Small intestine (tissue), 7 donors: ENCODE measurements at regions not wholly inside any gene's neighbourhood (a gene's known extent, or its start where the extent isn't known, plus 50 kb on each side); places are given as distances from the start of the nearest gene placed in this dataset.

Experiments
- DNase-seq, 2 donors: peaks; one replicate each; pipeline versions ENCODE4 v3.0.0 to v3.0.0-alpha.2; 2013
- FAIRE-seq: peaks from 2 replicates; lab custom pipeline; 2012; peaks lifted over from hg19 to GRCh38; lab: Jason Lieb, UNC
- H3K27ac ChIP-seq, 3 donors: one replicate each; pipeline ENCODE4 v1.5.1; 2013; ENCODE audit warnings: low read length in 2 of 3, mild to moderate bottlenecking in 2 of 3, control low read depth in 1 of 3, inconsistent platforms in 1 of 3, low read depth in 1 of 3, moderate library complexity in 1 of 3
- H3K27me3 ChIP-seq, 3 donors: one replicate each; pipeline ENCODE4 v1.6.1; 2013; ENCODE audit warnings: low read length in 3 of 3, inconsistent platforms in 1 of 3; ENCODE audit not compliant: control insufficient read depth in 3 of 3, insufficient read depth in 3 of 3
- H3K36me3 ChIP-seq, 3 donors: one replicate each; pipeline ENCODE4 v1.6.1; 2013; ENCODE audit warnings: low read length in 3 of 3, inconsistent platforms in 1 of 3, low read depth in 1 of 3, mild to moderate bottlenecking in 1 of 3, moderate library complexity in 1 of 3; ENCODE audit not compliant: control insufficient read depth in 3 of 3, insufficient read depth in 2 of 3
- H3K4me1 ChIP-seq, 3 donors: one replicate each; pipeline ENCODE4 v1.6.1; 2013; ENCODE audit warnings: low read length in 2 of 3, inconsistent platforms in 1 of 3, low read depth in 1 of 3, mild to moderate bottlenecking in 1 of 3, moderate library complexity in 1 of 3; ENCODE audit not compliant: control insufficient read depth in 3 of 3, insufficient read depth in 2 of 3
- H3K4me3 ChIP-seq, 3 donors: one replicate each; pipeline ENCODE4 v1.5.1; 2013; ENCODE audit warnings: low read length in 3 of 3, control low read depth in 1 of 3, inconsistent platforms in 1 of 3, low read depth in 1 of 3, mild to moderate bottlenecking in 1 of 3, moderate library complexity in 1 of 3
- H3K9me3 ChIP-seq, 2 donors: one replicate each; pipeline ENCODE4 v1.6.1; 2013; ENCODE audit warnings: low read depth in 1 of 2, low read length in 1 of 2; ENCODE audit not compliant: control insufficient read depth in 2 of 2, insufficient read depth in 1 of 2
- WGBS, 3 donors: extraction: QIAGEN DNeasy Blood & Tissue Kit; methylation state at CpG; one replicate each; pipeline ENCODE4 v1.1.7; 2013; 5-methylcytosine and 5-hydroxymethylcytosine counted together
- donor health status: healthy with polysubstance abuse.
- donor health status: control.
- donor health status: control.
- donor health status: Bipolar disorder and iron deficiency.
- donor health status: healthy.

GRCh38 chr17:77706938-77707337 is 251.6 kb upstream of the TNRC6C start:
- no peak overlapping the region for H3K27ac ChIP-seq
- H3K4me3 ChIP-seq: no peak overlapping the region
- no peaks in the 10 kb centered on the region for H3K4me1 ChIP-seq
- FAIRE-seq: no peak
- no peak for DNase-seq
- no peaks in the 10 kb centered on the region for H3K36me3 ChIP-seq
- peaks cover 0 to 34% of the 10 kb centered on the region in 2 donors for H3K9me3 ChIP-seq
- WGBS, 3 donors: 72 to 73% (median 72%) methylated on average over 6 of the region's 6 CpGs
- peaks cover 0 to 2% (median 0%) of the 10 kb centered on the region in 3 donors for H3K27me3 ChIP-seq

- H3K4me1 ChIP-seq: no peaks in the 10 kb centered on the region
- peaks cover 0 to 2% (median 0%) of the 10 kb centered on the region in 3 donors for H3K27me3 ChIP-seq
- H3K9me3 ChIP-seq: peaks cover 0 to 34% of the 10 kb centered on the region in 2 donors
- DNase-seq (no peak), FAIRE-seq (no peak)
- no peak overlapping the region for H3K4me3 ChIP-seq
- 71 to 85% (median 84%) methylated on average over 4 of the region's 4 CpGs for WGBS, 3 donors
- no peak overlapping the region for H3K27ac ChIP-seq
- no peaks in the 10 kb centered on the region for H3K36me3 ChIP-seq
Measured at GRCh38 chr17:77707546-77707945, 251.0 kb upstream of the TNRC6C start.

GRCh38 chr17:77708049-77708448 is 250.5 kb upstream of the TNRC6C start:
- WGBS, 3 donors: 84 to 88% (median 86%) methylated on average over 4 of the region's 4 CpGs
- Histone ChIP-seq H3K36me3 (no peaks in the 10 kb centered on the region), H3K4me1 (no peaks in the 10 kb centered on the region), H3K27me3 (peaks cover 0 to 2% (median 0%) of the 10 kb centered on the region in 3 donors), H3K9me3 (peaks cover 0 to 34% of the 10 kb centered on the region in 2 donors), H3K4me3 (no peak overlapping the region), H3K27ac (no peak overlapping the region)
- FAIRE-seq (no peak), DNase-seq (no peak)

GRCh38 chr17:77708936-77709335 is 249.6 kb upstream of the TNRC6C start:
- Histone ChIP-seq H3K4me1 (no peaks in the 10 kb centered on the region), H3K36me3 (no peaks in the 10 kb centered on the region), H3K27me3 (peaks cover 0 to 2% (median 0%) of the 10 kb centered on the region in 3 donors), H3K9me3 (peaks cover 0 to 30% of the 10 kb centered on the region in 2 donors), H3K27ac (no peak overlapping the region), H3K4me3 (no peak overlapping the region)
- FAIRE-seq: no peak
- no peak for DNase-seq
- WGBS, 3 donors: 67 to 82% (median 82%) methylated on average over 8 of the region's 8 CpGs

GRCh38 chr17:77709594-77709993 is 248.9 kb upstream of the TNRC6C start:
- no peaks in the 10 kb centered on the region for H3K4me1 ChIP-seq
- no peaks in the 10 kb centered on the region for H3K36me3 ChIP-seq
- FAIRE-seq (no peak), DNase-seq (no peak)
- H3K27ac ChIP-seq: no peak overlapping the region
- WGBS, 3 donors: 47 to 57% (median 56%) methylated on average over 5 of the region's 5 CpGs
- H3K27me3 ChIP-seq: peaks cover 0 to 1% (median 0%) of the 10 kb centered on the region in 3 donors
- no peak overlapping the region for H3K4me3 ChIP-seq
- peaks cover 0 to 24% of the 10 kb centered on the region in 2 donors for H3K9me3 ChIP-seq

GRCh38 chr17:77712578-77712977 is 245.9 kb upstream of the TNRC6C start:
- peaks cover 0 to 1% of the 10 kb centered on the region in 2 donors for H3K9me3 ChIP-seq
- FAIRE-seq (no peak), DNase-seq (no peak)
- H3K27me3 ChIP-seq: no peaks in the 10 kb centered on the region
- no peaks in the 10 kb centered on the region for H3K36me3 ChIP-seq
- no peaks in the 10 kb centered on the region for H3K4me1 ChIP-seq
- H3K4me3 ChIP-seq: no peak overlapping the region
- no peak overlapping the region for H3K27ac ChIP-seq

GRCh38 chr17:77716289-77716926 is 242.1 kb upstream of the TNRC6C start:
- Histone ChIP-seq H3K9me3 (no peaks in the 10 kb centered on the region), H3K27me3 (no peaks in the 10 kb centered on the region), H3K4me3 (no peak overlapping the region), H3K27ac (no peak overlapping the region), H3K36me3 (no peaks in the 10 kb centered on the region), H3K4me1 (no peaks in the 10 kb centered on the region)
- FAIRE-seq (no peak), DNase-seq (no peak)
- 11 to 57% (median 34%) methylated on average over 1 of the region's 1 CpG for WGBS, 3 donors

- Histone ChIP-seq H3K27me3 (no peaks in the 10 kb centered on the region), H3K36me3 (no peaks in the 10 kb centered on the region), H3K9me3 (no peaks in the 10 kb centered on the region), H3K4me1 (no peaks in the 10 kb centered on the region), H3K4me3 (no peak overlapping the region), H3K27ac (no peak overlapping the region)
- no peak for DNase-seq
- FAIRE-seq: no peak
- WGBS, 3 donors: 50 to 75% (median 72%) methylated on average over 11 of the region's 11 CpGs
Measured at GRCh38 chr17:77717941-77718668, 240.4 kb upstream of the TNRC6C start.
